ENCODE measurements at regions not wholly inside any gene's neighbourhood (a gene's known extent, or its start where the extent isn't known, plus 50 kb on each side); places are given as distances from the start of the nearest gene placed in this dataset.

DNA sequence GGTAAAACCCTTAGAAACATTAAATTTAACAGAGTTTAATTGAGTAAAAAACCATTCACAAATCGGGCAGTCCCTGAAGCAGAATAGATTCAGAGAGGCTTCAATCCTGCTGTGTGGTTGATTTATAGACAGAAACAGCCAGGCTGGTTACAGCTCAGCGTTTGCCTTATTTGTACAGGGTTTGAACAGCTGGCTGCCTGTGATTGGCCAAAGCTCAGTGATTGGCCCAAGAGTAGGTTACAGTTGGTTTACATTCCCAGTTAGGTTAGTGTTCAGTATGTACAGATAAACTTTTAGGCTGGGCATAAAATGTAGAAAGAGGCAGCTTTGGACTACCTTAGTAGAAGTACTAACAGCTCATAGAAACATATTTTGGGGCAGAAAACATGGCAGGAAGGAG is 210.4 kb upstream of the ELAC2 start:
- no peak for TF ChIP-seq CTCF (IDR thresholded peaks at IDR 0.05; ENCODE audit: insufficient read depth, low read depth, low read length, missing control alignments)
- no peak for DNase-seq (ENCODE audit: low read depth)
- H3K4me3 ChIP-seq (ENCODE audit: low read length), result no peak overlapping the region

GRCh38 chr17:13222975-13223374 is 205.1 kb upstream of the ELAC2 start:
- DNase-seq (ENCODE audit: low read depth), result no peak
- no peak overlapping the region for H3K4me3 ChIP-seq (ENCODE audit: low read length)
- TF ChIP-seq CTCF (IDR thresholded peaks at IDR 0.05; ENCODE audit: insufficient read depth, low read depth, low read length, missing control alignments), result no peak

GRCh38 chr17:13212860-13213259 is 195.0 kb upstream of the ELAC2 start:
- H3K4me3 ChIP-seq (ENCODE audit: low read length), result no peak overlapping the region
- no peak for DNase-seq (ENCODE audit: low read depth)
- no peak for TF ChIP-seq CTCF (IDR thresholded peaks at IDR 0.05; ENCODE audit: insufficient read depth, low read depth, low read length, missing control alignments)

- no peak for TF ChIP-seq CTCF (IDR thresholded peaks at IDR 0.05; ENCODE audit: insufficient read depth, low read depth, low read length, missing control alignments)
- no peak overlapping the region for H3K4me3 ChIP-seq (ENCODE audit: low read length)
- no peak for DNase-seq (ENCODE audit: low read depth)
Observed at GRCh38 chr17:13209081-13209480, 191.3 kb upstream of the ELAC2 start.

- no peak for DNase-seq (ENCODE audit: low read depth)
- no peak for TF ChIP-seq CTCF (IDR thresholded peaks at IDR 0.05; ENCODE audit: insufficient read depth, low read depth, low read length, missing control alignments)
Observed at GRCh38 chr17:13204607-13205237, 186.9 kb upstream of the ELAC2 start.

DNA sequence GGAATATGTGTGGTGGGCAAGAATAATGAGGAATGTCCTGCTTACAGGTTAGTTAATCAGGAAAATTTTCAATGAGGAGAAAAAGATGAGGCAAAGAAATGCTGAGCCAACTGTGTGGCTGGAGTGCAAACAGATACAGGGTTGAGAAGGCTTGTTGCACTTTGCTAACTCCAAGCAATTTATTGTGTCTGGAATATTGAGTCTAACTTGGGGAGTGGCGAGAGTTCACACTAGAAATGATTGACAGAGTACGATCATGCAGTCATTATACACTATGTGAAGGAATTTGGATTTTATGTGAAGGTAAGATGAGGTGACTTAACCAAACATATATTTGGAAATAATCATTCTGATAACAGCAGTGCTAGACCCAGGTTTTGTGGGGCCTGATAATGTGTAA is 185.0 kb upstream of the ELAC2 start:
- no peak for TF ChIP-seq CTCF (IDR thresholded peaks at IDR 0.05; ENCODE audit: insufficient read depth, low read depth, low read length, missing control alignments)

More at GRCh38 chr17:13204607-13205237, 186.9 kb upstream of the ELAC2 start:
- H3K4me3 ChIP-seq (ENCODE audit: low read length), result no peak overlapping the region

GRCh38 chr17:13200671-13201070 is 182.8 kb upstream of the ELAC2 start:
- no peak for TF ChIP-seq CTCF (IDR thresholded peaks at IDR 0.05; ENCODE audit: insufficient read depth, low read depth, low read length, missing control alignments)

More for the DNA sequence above, 185.0 kb upstream of the ELAC2 start:
- H3K4me3 ChIP-seq (ENCODE audit: low read length), result no peak overlapping the region
- no peak for DNase-seq (ENCODE audit: low read depth)

More at GRCh38 chr17:13200671-13201070, 182.8 kb upstream of the ELAC2 start:
- H3K4me3 ChIP-seq (ENCODE audit: low read length), result no peak overlapping the region
- DNase-seq (ENCODE audit: low read depth), result no peak
